Thoracic aorta (tissue), 2 donors: ENCODE measurements at regions not wholly inside any gene's neighbourhood (a gene's known extent, or its start where the extent isn't known, plus 50 kb on each side); places are given as distances from the start of the nearest gene placed in this dataset.

Source experiments
- ATAC-seq: fragments of 150-250 bp; one replicate; pipeline ENCODE4 v1.8.0; 2017; ENCODE audit warnings: low read depth; ENCODE audit not compliant: insufficient number of reproducible peaks, low FRiP score
- DNase-seq: peaks from one replicate; pipeline ENCODE4 v3.0.0-alpha.2; 2020; ENCODE audit warnings: low spot score
- H3K27ac ChIP-seq, 2 donors: fragments of 200-600 bp; sonication (generic); 1 replicate in 1 of 2; 2 replicates in 1 of 2; pipeline ENCODE4 v1.5.1; 2016; ENCODE audit warnings: mild to moderate bottlenecking in 2 of 2, moderate library complexity in 2 of 2
- H3K27me3 ChIP-seq: fragments of 200-600 bp; sonication (generic); replicated peaks from 2 replicates; pipeline ENCODE4 v1.6.0; 2016; ENCODE audit warnings: mild to moderate bottlenecking; ENCODE audit not compliant: insufficient read depth
- H3K36me3 ChIP-seq: fragments of 200-600 bp; sonication (generic); one replicate; pipeline ENCODE4 v1.5.1; 2016
- H3K4me1 ChIP-seq, 2 donors: fragments of 200-600 bp; sonication (generic); 1 replicate in 1 of 2; 2 replicates in 1 of 2; pipeline versions ENCODE4 v1.5.1 to v1.6.0; 2016; ENCODE audit warnings: low read depth in 2 of 2, mild to moderate bottlenecking in 1 of 2; ENCODE audit not compliant: control insufficient read depth in 1 of 2
- H3K4me3 ChIP-seq: fragments of 200-600 bp; sonication (generic); 2 replicates; pipeline ENCODE4 v1.5.1; 2016; ENCODE audit warnings: mild to moderate bottlenecking
- H3K9me3 ChIP-seq: fragments of 200-600 bp; sonication (generic); 2 replicates; pipeline ENCODE4 v1.5.1; 2016
- CTCF ChIP-seq: fragments of 200-600 bp; sonication (generic); IDR thresholded peaks from one replicate; pipeline ENCODE4 v1.5.1; 2019; ENCODE audit warnings: antibody characterized with exemption

GRCh38 chr3:31288641-31289100 is 244.1 kb upstream of the STT3B start:
- TF ChIP-seq CTCF, result no peak
- Histone ChIP-seq H3K27me3 (no peaks in the 10 kb centered on the region), H3K36me3 (no peaks in the 10 kb centered on the region), H3K4me1 (no peaks in the 10 kb centered on the region), H3K4me3 (no peak overlapping the region), H3K27ac (no peak overlapping the region), H3K9me3 (no peaks in the 10 kb centered on the region)
- DNase-seq (no peak), ATAC-seq (no peak)

- Histone ChIP-seq H3K4me1 (no peaks in the 10 kb centered on the region), H3K9me3 (no peaks in the 10 kb centered on the region), H3K36me3 (no peaks in the 10 kb centered on the region), H3K27ac (no peak overlapping the region), H3K27me3 (no peaks in the 10 kb centered on the region), H3K4me3 (no peak overlapping the region)
- no peak for DNase-seq
- no peak for TF ChIP-seq CTCF
- ATAC-seq, result no peak
Measured at GRCh38 chr3:31289584-31289983, 243.1 kb upstream of the STT3B start.

- no peaks in the 10 kb centered on the region for H3K27me3 ChIP-seq
- DNase-seq (no peak), ATAC-seq (no peak)
- no peak for TF ChIP-seq CTCF
- H3K9me3 ChIP-seq, result no peaks in the 10 kb centered on the region
- no peaks in the 10 kb centered on the region for H3K4me1 ChIP-seq
- H3K4me3 ChIP-seq, result no peak overlapping the region
- no peaks in the 10 kb centered on the region for H3K36me3 ChIP-seq
- H3K27ac ChIP-seq, result no peak overlapping the region
Measured at GRCh38 chr3:31290046-31290445, 242.7 kb upstream of the STT3B start.

- H3K4me3 ChIP-seq, result no peak overlapping the region
- H3K36me3 ChIP-seq, result no peaks in the 10 kb centered on the region
- DNase-seq (no peak), ATAC-seq (no peak)
- H3K9me3 ChIP-seq, result no peaks in the 10 kb centered on the region
- no peak overlapping the region for H3K27ac ChIP-seq
- no peak for TF ChIP-seq CTCF
- H3K4me1 ChIP-seq, result no peaks in the 10 kb centered on the region
- no peaks in the 10 kb centered on the region for H3K27me3 ChIP-seq
Measured at GRCh38 chr3:31291818-31292217, 240.9 kb upstream of the STT3B start.

GRCh38 chr3:31294430-31295149 is 238.1 kb upstream of the STT3B start:
- H3K27ac ChIP-seq, result no peak overlapping the region
- no peak overlapping the region for H3K4me3 ChIP-seq
- H3K4me1 ChIP-seq, result no peaks in the 10 kb centered on the region
- H3K36me3 ChIP-seq, result no peaks in the 10 kb centered on the region
- ATAC-seq (no peak), DNase-seq (no peak)
- no peaks in the 10 kb centered on the region for H3K9me3 ChIP-seq
- H3K27me3 ChIP-seq, result no peaks in the 10 kb centered on the region
- TF ChIP-seq CTCF, result no peak
